NCI-H2171 treated with DMSO at 0.1 percent for 48 hours (cell line): ENCODE measurements at regions not wholly inside any gene's neighbourhood (a gene's known extent, or its start where the extent isn't known, plus 50 kb on each side); places are given as distances from the start of the nearest gene placed in this dataset.

Experiments
- DNase-seq: peaks from one replicate; lab custom pipeline; 2025; lab: John Stamatoyannopoulos, UW

DNA sequence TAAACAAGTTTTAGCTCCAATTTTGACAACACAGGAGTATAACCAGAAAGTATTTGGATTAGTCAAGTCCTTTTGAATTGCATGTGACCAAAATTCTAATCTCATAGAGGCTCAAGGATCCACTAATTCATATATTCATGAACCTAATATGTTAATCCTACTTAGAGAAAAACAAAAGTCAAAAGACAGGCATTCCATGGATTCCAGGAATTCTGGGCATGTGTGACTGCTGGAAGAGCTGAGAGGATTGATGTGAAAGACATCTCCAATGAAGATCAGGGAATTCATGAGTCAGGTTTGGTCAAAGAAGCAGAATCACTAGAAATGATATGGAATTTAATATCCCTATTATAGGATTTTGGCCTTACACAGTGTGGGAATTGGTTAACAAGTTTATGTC lies 1494.6 kb upstream of the DDX18 start:
- no peak for DNase-seq

DNA sequence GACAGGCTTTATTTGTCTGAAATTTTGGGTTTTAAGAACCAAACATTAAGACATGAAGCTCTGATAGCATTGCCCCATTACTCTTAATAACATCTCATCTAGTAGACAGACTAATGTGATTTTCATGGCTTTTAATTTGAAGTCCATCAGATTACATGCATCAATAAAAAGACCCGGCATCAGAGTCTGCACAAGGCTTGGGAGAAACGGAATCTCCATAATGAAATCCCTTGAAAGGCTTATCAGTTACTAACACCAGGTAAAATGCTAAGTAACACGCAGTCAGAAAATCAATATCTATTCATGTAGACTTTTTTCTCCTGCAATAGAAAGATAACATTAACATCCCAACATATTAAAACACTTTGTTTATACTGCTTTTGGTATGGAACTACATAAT lies 1485.2 kb upstream of the DDX18 start:
- DNase-seq = no peak

DNA sequence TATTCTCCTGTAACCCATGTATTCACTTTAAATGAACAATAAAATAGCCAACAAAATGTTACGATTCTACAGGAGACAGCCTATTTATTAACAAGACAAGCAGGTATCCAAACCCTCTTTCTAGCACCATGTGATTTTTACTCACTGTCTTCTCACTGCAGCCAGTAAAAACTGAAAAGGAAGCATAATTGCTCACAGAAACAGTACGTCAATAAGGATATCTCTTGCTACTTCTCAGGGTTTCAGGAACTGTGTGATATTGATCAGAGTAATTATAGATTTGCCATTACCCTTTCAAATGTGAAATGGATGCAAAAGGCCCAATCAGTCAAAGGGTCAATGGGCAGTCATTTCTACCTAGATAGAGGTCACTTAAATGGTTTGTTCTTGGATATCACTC lies 1473.8 kb upstream of the DDX18 start:
- DNase-seq = no peak

DNA sequence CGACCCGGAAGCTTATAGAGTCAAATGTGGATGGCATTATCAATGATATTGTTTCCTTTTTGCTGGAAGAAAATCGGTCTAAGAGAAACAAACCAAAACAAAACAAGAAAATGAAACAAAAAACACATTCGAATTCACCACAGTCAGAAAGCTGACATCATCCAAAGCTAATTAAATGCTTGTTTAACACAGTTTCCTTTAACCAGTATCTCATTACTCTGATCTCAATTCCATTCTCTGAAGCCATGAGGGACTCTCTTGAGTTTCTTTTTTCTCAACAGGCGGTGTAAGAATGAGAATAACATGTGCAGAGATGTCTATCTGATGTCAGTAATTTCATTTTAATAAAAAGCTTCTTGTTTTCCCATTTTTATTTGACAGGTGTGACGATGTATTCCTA lies 1448.3 kb upstream of the DDX18 start:
- DNase-seq = no peak

DNA sequence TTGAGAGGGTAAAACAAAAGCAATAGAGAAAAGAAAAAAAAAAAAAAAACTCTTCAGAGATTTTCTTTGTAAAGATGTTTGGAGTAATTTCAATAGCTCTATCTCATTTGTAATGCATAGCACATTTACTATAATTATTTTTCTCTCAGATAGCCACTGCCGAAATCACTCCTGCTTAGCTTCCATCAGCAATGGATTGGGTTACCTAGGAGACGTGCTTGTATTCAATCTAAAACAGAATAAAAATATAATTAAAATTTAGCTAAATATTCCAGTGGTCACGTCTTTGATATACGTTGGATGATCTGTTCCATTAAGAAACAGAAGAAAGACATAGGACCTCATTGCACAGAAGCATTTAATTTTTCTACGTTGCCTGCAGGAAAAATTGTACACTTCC lies 1435.7 kb upstream of the DDX18 start:
- DNase-seq = no peak

DNA sequence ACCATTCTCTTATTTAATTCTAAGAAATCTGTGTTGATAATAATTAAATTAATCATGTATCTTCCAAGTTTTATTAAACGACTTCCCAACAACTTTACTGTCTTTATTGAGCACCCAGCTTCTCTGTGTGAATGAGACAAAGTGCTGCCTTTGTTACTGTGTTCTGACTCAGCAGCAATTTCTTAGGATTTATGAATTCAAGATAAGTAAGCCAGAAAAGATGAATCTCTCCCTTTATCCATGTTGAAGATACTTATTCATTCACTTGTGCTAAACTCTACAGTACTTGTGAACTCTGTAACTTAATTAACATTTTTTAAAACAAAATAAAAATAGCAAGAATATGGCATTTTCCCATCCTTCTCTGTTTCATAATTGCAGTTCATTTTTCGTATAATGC lies 1403.3 kb upstream of the DDX18 start:
- DNase-seq = no peak

DNA sequence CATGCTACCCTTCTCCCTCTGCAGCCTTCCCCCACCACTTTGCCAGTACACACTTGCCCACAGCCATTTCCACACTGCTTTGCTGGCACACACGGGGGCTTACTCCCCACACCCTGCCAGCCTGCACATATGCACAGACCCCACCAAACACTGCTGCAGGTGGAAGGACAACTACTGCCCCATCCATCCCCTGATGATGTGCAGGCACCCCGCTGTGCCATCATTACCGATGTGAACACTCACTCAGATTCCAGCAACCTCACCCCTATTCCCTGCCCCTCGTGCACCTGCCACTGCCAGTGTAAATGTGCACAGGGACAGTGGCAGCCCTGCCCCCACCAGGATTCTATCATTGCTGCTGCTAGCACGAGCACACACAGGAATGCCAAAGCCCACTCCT lies 1400.8 kb upstream of the DDX18 start:
- DNase-seq = no peak

DNA sequence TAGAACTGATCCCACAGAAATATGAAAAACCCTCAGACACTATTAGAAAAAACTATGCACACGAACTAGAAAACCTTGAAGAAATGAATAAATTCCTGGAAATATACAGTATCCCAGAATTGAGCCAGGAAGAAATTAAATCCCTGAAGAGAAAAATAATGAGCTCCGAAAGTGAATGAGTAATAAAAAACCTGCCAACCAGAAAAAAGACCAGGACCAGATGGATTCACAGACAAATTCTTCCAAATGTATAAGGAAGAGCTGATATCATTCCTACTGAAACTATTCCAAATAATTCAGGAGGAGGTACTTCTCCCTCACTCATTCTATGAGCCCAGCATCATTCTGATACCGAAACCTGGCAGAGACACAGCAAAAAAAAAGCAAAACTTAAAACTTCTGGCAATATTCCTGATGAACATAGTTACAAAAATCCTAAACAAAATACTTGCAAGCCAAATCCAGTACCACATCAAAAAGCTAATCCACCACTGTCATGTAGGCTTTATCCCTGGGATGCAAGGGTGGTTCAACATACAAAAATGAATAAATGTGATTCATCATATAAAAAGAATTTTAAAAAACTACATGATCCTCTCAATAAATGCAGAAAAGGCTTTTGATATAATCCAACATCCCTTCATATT lies 1397.6 kb upstream of the DDX18 start:
- no peak for DNase-seq

DNA sequence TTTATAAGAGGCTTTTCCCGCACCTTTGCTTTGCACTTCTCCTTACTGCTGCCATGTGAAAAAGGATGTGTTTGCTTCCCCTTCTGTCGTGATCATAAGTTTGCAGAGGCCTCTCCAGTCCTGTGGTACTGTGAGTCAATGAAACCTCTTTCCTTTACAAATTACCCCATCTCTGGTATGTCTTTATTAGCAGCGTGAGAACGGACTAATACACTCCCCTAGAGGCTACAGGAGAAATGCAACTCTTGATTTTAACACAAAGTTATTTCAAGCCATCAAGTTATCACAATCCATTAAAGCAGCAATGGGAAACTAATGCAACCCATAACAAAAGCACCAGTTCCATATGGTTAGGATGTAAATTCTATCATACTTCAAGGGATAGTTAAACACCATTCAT lies 1378.8 kb upstream of the DDX18 start:
- no peak for DNase-seq

DNA sequence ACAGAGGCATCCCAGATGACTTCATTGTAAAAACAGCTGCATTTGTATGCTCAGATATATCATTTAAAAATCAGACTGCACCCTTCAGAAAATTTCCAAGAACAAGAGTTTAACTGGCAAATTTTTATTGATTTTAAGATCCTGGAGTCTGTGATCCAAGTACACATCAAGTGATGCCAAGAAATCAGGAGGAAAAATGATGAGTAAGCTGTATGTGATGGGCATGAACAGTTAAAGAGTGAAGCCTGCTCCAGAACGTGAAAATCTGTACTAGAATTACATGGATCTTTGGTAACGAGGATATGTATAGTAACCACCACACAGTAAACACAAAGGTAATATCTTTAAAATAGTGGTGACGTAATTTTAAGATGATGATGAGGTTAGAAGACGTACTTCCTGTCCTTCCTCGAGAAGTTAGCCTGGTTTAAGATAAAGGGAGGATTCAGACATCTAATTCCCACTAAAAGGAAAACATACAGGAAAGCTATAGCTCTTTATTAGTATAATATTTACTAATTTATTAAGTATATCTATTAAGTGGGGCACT lies 1374.3 kb upstream of the DDX18 start:
- no peak for DNase-seq

DNA sequence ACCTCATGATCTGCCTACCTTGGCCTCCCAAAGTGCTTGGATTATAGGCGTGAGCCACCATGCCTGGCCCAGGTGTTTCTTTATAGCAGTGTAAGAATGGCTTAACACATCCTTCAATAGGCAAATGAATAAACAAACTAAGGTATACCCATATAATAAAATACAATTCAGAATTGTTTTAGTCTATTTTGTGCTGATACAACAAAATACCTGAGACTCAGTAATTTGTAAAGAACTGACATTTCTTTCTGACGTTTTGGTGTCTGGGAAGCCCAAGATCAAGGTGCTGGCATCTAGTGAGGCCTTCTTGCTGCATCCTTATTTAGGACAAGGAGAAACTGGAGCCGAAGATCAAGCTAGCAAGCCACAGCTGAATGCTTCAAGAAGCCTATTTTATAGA lies 1372.1 kb upstream of the DDX18 start:
- DNase-seq = no peak

DNA sequence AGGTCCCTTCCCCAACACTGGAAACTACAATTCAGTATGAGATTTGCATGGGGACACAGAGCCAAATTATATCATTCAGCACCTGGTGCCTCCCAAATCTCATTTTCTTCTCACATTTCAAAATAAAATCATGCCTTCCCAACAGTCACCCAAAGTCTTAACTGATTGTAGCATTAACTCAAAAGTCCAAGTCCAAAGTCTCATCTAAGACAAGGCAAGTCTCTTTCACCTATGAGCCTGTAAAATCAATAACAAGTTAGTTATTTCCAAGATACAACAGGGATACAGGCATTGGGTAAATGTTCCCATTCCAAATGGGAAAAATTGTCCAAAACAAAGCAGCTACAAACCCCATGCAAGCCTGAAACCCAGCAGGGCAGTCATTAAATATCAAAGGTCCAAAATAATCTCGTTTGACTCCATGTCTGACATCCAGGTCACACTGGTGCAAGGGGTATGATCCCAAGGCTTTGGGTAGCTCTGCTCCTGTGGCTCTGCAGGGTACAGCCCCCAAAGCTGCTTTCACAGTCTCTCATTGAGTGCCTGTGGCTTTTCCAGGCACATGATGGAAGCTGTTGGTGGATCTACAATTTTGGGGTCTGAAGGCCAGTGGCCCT lies 1370.1 kb upstream of the DDX18 start:
- DNase-seq = no peak

DNA sequence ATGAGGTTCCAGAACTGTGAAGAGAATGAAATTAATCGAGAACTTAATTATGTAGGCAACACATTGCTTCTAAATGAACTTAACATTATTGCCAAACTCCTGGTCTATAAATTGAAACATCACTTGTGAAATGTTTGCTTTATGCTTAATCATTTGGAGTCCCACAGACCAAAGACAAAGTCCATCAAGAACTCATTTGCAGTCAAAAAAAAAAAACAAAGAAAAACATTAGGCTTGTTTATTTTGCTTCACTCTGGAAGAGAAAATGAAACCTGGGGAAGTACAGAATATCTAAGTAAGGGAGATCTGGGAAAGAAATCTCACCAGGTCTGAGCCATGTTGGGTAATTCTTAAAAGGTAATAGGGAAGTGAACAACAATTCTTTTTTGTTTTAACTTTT lies 1363.5 kb upstream of the DDX18 start:
- DNase-seq = no peak

DNA sequence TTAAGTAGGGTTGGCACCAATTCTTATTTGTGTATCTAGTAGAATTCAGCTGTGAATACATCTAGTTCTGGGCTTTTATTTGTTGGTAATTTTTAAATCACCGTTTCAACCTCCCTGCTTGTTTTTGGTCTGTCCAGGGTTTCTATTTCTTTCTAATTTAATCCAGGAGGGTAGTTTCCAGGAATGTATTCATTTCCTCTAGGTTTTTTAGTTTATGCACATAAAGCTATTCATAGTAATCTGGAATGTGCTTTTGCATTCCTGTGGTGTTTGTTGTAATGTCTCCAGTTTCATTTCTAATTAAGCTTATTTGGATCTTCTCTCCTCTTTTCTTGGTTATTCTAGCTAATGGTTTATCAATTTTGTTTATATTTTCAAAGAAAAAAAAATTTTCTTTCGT lies 1361.8 kb upstream of the DDX18 start:
- DNase-seq = no peak

DNA sequence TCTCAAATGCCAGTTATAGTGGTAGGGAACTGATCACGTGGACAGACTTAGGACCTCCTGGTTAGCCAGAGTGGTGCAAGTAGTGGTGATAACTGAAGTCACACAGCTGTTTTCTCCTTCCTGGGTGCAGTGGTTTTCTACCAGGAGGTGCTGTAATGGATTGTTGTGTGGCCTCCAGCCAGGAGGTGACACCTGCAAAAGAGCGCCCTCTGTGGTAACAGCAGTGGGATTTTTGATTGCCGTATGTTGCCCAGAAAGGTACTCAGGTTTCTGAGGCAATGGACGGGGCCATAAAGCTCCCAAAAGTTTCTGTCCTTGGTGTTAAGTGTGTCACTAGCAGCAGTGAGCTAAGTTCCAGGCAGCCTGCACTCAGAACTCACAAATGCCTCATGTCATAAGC lies 1358.1 kb upstream of the DDX18 start:
- no peak for DNase-seq

DNA sequence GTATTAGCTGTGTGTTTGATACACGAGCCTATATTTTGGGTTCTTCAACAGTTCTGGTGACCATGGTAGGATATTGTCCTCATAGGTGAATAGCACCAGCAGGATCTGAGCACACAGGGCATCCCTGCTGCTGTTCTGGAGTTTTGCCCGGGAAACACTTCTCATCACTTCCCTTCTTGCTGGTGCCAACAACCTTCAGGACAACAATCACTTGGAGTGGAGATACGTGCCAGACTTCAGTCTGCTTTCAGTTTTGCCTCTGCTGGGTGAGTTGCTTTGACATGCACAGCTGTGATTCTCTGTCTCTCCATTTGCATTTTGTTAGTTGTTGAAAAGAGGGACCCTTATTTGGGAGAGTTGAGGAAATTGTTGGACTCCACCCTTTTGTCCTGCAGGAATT lies 1347.2 kb upstream of the DDX18 start:
- no peak for DNase-seq

DNA sequence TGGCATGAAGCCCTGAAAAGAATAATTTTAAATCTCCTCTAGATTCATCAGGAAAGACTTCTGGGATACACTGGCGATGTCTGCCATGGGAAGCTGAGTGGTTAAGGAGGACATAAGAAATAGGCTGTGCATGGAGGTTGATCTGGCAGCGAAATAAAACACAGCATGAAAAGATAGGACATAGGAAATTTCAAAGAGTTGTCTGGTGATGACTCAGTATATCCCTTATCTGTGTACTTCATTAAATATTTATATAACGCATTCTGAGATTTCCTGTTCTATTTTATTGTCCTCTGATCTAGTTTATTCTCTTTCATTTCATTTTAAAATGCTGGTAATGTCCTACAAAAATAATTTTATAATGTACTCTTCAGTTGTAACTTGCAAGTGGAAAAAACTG lies 1337.3 kb upstream of the DDX18 start:
- no peak for DNase-seq

DNA sequence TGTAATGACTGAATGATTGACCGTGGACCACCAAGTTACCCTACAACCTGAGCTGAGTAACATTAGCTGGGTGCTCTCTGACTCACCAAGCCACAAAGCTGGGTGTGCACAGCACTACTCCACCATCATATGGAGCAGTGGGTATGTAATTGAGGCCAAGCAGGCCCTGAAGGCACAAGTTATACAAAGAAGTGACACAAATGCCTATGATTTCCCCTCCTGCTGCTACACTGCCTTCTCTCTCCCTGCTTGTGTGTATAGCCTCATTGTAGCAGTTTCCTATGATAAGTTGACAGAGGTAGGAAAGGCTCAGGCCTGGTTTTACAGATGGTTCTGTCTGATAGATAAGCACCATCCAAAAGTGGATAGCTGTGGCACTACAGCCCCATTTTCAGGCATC lies 1327.2 kb upstream of the DDX18 start:
- DNase-seq = no peak

DNA sequence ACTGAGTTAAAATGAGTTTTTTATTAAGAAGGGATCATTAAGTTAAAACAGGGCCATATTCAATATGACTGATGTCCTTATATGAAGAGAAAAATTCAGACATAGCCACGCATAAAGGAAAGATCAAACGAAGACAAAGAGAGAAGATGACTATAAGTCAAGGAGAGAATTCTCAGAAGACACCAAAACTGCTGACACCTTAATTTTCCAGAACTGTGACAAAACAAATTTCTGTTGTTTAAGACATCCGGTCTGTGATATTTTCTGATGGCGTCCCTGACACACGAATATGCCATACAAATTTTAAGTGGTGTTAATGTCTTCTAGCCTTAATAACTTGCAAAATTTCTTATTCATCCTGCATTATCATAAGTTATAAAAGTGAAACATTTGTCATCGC lies 1325.2 kb upstream of the DDX18 start:
- DNase-seq = no peak

DNA sequence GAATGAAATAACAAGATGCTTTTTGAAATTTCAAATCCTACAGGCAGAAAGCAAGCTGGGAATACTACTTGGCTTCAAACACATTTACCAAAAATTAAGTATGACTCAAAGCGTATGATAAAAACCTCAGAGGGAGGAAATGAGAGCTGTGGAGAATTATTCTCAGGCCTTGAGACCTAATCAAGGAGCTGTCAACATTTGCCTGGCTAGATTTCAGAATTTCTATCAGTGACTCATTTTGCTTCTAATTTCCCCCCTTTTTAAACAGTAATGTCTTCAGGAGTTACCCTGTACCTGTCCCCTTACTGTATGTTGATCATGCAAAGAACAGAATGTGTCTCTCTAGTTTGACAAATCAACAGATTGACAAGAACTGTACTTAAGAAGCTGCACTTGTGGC lies 1324.5 kb upstream of the DDX18 start:
- DNase-seq = no peak

DNA sequence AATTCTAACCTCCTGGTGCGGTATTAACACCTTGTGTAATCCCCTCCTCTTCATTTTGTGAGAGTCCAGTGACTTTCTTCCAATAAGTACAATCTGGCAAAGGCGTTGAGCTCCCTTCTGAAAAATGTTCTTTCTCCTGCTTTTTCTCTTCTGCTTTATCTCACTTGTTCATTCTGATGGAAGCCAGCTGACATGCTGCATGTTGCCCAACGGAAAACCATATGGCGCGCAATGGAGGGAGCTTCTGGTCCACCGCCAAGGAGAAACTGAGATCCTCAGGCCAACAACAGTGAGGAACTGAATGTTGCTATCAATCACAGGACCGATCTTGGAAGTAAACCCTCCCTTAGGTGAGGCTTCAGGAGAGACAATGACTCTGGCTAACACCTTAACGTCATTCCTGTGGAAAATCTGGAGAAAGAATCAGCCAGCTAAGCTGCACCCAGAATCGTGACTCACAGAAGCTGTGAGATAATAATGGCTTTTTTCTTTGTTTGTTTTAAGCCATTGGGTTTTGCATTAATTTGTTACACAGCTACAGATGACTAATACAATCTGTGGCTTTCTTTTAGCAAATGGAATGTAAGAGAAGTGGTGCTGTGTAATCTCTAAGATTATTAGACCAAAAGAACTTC lies 1323.9 kb upstream of the DDX18 start:
- no peak for DNase-seq

DNA sequence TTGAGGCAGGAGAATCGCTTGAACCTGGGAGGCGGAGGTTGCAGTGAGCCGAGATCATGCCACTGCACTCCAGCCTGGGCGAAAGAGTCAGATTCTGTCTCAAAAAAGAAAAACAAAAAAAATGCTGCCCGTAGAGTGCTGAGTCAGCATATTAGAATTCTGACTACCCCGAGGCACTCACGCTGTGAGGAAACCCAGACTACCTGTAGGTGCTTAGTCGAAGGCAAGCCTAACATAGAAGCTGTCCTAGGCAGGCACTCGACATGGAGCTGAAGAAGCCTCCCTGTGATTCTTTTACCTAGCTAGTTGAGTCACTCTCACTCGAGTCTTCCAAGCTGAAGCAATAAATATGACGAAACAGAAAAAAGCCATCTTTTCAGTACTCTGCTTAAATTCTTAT lies 1323.2 kb upstream of the DDX18 start:
- DNase-seq = no peak

DNA sequence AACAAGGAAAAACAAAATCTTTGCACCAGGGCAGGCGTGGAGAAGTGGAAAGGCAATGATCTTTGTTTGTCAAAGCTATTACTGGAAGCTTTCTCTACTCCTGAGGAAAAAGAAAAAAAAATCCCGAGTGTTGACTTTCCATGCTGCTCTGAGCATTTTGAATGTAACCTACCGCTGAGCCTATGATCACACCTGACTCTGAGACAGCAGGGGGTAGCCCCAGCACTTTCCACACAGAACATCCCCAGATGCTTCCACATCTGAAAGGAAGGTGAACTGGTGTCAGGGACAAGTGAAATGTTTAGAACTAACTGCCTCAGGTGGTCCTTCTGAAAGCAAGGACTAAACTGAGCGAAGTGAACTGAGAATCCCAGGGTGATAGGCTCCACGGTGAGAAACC lies 1315.1 kb upstream of the DDX18 start:
- no peak for DNase-seq
